ENCODE measurements at regions not wholly inside any gene's neighbourhood (a gene's known extent, or its start where the extent isn't known, plus 50 kb on each side); places are given as distances from the start of the nearest gene placed in this dataset.

DNA sequence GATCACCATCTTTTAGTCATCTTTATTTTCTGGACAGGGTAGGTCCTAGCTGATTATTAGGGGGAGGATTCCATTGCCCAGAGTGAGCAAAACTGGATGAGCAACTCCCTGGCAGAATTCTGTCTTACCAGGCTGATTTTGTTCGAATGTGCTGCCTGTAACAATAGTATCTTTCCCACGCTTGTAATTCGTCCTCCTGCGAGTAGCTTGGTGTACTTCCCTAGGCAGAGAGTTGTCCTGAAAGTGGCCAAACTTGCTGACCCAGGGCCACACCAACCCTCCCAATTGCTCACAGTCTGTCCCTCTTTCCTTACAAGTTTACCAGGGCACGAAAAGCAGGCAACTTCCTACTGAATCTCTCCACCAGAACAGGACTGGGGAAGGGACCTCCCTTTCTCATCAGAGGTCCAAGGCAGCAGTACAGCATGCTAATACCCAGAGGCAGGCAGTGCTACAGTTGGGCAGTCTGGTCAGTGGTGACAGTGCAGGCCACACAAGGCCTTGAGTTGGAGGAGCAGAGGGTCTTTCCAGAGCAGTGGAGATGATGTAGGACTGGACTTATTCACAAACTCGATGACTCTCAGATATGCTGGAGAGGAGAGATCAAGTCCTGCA lies 67.8 kb upstream of the NLK start:
- TF ChIP-seq REST (IDR thresholded peaks at IDR 0.05; ENCODE audit: insufficient replicate concordance, low read depth) (no peak), GABPA (IDR thresholded peaks at IDR 0.05; ENCODE audit: low read depth) (no peak), SPI1 (IDR thresholded peaks at IDR 0.05; ENCODE audit: borderline replicate concordance, low read depth) (no peak), POLR2AphosphoS5 (IDR thresholded peaks at IDR 0.05; ENCODE audit: low read depth) (no peak), CTCF (IDR thresholded peaks at IDR 0.05; ENCODE audit: insufficient read depth, low read length) (no peak)
- Histone ChIP-seq H3K4me3 (replicated peaks; ENCODE audit: insufficient read depth, low read length) (no peak overlapping the region), H3K27ac (replicated peaks) (no peak overlapping the region), H3K27me3 (ENCODE audit: insufficient read depth, poor library complexity, severe bottlenecking) (no peaks in the 10 kb centered on the region)
- DNase-seq (ENCODE audit: low read depth in 1 of 2, low spot score in 1 of 2), result no peak

- TF ChIP-seq GABPA (IDR thresholded peaks at IDR 0.05; ENCODE audit: low read depth), result no peak
- TF ChIP-seq POLR2AphosphoS5 (IDR thresholded peaks at IDR 0.05; ENCODE audit: low read depth), result no peak
- TF ChIP-seq REST (IDR thresholded peaks at IDR 0.05; ENCODE audit: insufficient replicate concordance, low read depth), result no peak
- no peak for TF ChIP-seq SPI1 (IDR thresholded peaks at IDR 0.05; ENCODE audit: borderline replicate concordance, low read depth)
- no peak for TF ChIP-seq CTCF (IDR thresholded peaks at IDR 0.05; ENCODE audit: insufficient read depth, low read length)
- H3K27me3 ChIP-seq (ENCODE audit: insufficient read depth, poor library complexity, severe bottlenecking), result no peaks in the 10 kb centered on the region
- no peak for DNase-seq (ENCODE audit: low read depth in 1 of 2, low spot score in 1 of 2)
- no peak overlapping the region for H3K27ac ChIP-seq (replicated peaks)
- no peak overlapping the region for H3K4me3 ChIP-seq (replicated peaks; ENCODE audit: insufficient read depth, low read length)
Measured at GRCh38 chr17:27975146-27976011, 67.1 kb upstream of the NLK start.

GRCh38 chr17:27976331-27976730 lies 66.1 kb upstream of the NLK start:
- DNase-seq (ENCODE audit: low read depth in 1 of 2, low spot score in 1 of 2), result no peak
- Histone ChIP-seq H3K4me3 (replicated peaks; ENCODE audit: insufficient read depth, low read length) (no peak overlapping the region), H3K27ac (replicated peaks) (no peak overlapping the region), H3K27me3 (ENCODE audit: insufficient read depth, poor library complexity, severe bottlenecking) (no peaks in the 10 kb centered on the region)
- no peak for TF ChIP-seq GABPA (IDR thresholded peaks at IDR 0.05; ENCODE audit: low read depth)
- TF ChIP-seq REST (IDR thresholded peaks at IDR 0.05; ENCODE audit: insufficient replicate concordance, low read depth), result no peak
- TF ChIP-seq POLR2AphosphoS5 (IDR thresholded peaks at IDR 0.05; ENCODE audit: low read depth), result no peak
- no peak for TF ChIP-seq CTCF (IDR thresholded peaks at IDR 0.05; ENCODE audit: insufficient read depth, low read length)
- no peak for TF ChIP-seq SPI1 (IDR thresholded peaks at IDR 0.05; ENCODE audit: borderline replicate concordance, low read depth)

Data from HL-60 (cell line).